ENCODE measurements at regions not wholly inside any gene's neighbourhood (a gene's known extent, or its start where the extent isn't known, plus 50 kb on each side); places are given as distances from the start of the nearest gene placed in this dataset.

DNA sequence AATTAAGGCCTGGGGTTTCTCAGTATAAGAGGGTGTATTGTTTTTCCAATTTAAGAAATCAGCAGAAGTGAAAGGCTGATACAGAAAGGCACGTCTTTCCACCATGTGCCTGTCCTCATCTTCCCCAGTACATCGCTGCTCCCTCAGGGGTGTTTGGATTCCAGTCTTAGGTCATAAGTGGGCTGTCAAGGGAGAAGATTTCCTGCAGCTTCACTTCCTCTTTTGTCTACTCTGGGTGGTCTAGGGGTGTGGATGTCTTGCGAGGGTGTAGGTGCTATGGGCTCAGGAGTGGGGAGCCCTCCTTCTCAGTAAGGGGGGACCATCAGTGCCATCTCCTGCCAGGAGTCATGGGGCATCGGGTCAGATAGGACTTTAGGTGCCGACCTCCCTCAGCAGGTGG, 999.8 kb upstream of the NCAM2 start:
- TF ChIP-seq ZNF274 (IDR thresholded peaks at IDR 0.05; ENCODE audit: low read depth, low read length): no peak
- TF ChIP-seq YY1 (IDR thresholded peaks at IDR 0.05; ENCODE audit: insufficient read depth, insufficient read length): no peak

Measured in NT2/D1 (cell line).